NCI-H2196 treated with DMSO at 0.1 percent for 48 hours (cell line): ENCODE measurements at regions not wholly inside any gene's neighbourhood (a gene's known extent, or its start where the extent isn't known, plus 50 kb on each side); places are given as distances from the start of the nearest gene placed in this dataset.
"Not testable (repeated sequence)": the region's sequence is repeated elsewhere in the genome, so short reads cannot be mapped to it uniquely, and the experiment has no call there.

Experiments used
- DNase-seq: peaks from one replicate; lab custom pipeline; 2025; ENCODE audit not compliant: unreplicated experiment; lab: John Stamatoyannopoulos, UW

GRCh38 chr20:56723331-56723730, 94.2 kb downstream of the TFAP2C start:
- DNase-seq, result no peak

GRCh38 chr20:56724241-56724757, 95.2 kb downstream of the TFAP2C start:
- no peak for DNase-seq

- no peak for DNase-seq
Observed at GRCh38 chr20:56730003-56730402, 100.9 kb downstream of the TFAP2C start.

GRCh38 chr20:56730996-56731395, 101.9 kb downstream of the TFAP2C start:
- no peak for DNase-seq

- no peak for DNase-seq
Observed at GRCh38 chr20:56731476-56731875, 102.4 kb downstream of the TFAP2C start.

GRCh38 chr20:56733967-56734366, 104.9 kb downstream of the TFAP2C start:
- DNase-seq, result no peak

GRCh38 chr20:56735084-56735642, 106.1 kb downstream of the TFAP2C start:
- DNase-seq, result no peak

GRCh38 chr20:56736285-56736857, 107.3 kb downstream of the TFAP2C start:
- no peak for DNase-seq

GRCh38 chr20:56744325-56744821, 115.3 kb downstream of the TFAP2C start:
- DNase-seq, result not testable (repeated sequence)

GRCh38 chr20:56748476-56749377, 119.6 kb downstream of the TFAP2C start:
- DNase-seq, result no peak

- DNase-seq, result no peak
Observed at GRCh38 chr20:56750430-56750829, 121.3 kb downstream of the TFAP2C start.

- no peak for DNase-seq
Observed at GRCh38 chr20:56752274-56752673, 123.2 kb downstream of the TFAP2C start.

GRCh38 chr20:56755201-56755600, 126.1 kb downstream of the TFAP2C start:
- DNase-seq, result no peak

- DNase-seq, result not testable (repeated sequence)
Observed at GRCh38 chr20:56756658-56757057, 127.6 kb downstream of the TFAP2C start.

- no peak for DNase-seq
Observed at GRCh38 chr20:56758706-56759105, 129.6 kb downstream of the TFAP2C start.

GRCh38 chr20:56759741-56760278, 130.7 kb downstream of the TFAP2C start:
- no peak for DNase-seq

- no peak for DNase-seq
Observed at GRCh38 chr20:56760610-56761009, 131.5 kb downstream of the TFAP2C start.

GRCh38 chr20:56761393-56761792, 132.3 kb downstream of the TFAP2C start:
- DNase-seq, result no peak

- no peak for DNase-seq
Observed at GRCh38 chr20:56762401-56762800, 133.3 kb downstream of the TFAP2C start.

- DNase-seq, result no peak
Observed at GRCh38 chr20:56762829-56763228, 133.7 kb downstream of the TFAP2C start.

GRCh38 chr20:56764671-56765070, 135.6 kb downstream of the TFAP2C start:
- no peak for DNase-seq
